ENCODE measurements at regions not wholly inside any gene's neighbourhood (a gene's known extent, or its start where the extent isn't known, plus 50 kb on each side); places are given as distances from the start of the nearest gene placed in this dataset.

GRCh38 chr3:139118835-139119234, 74.1 kb upstream of the PRR23C start:
- no TSS peak for BruUV-seq (replicated peaks)
- H3K9me3 ChIP-seq (ENCODE audit: control insufficient read depth, insufficient read depth, low read depth, low read length) = no peaks in the 10 kb centered on the region
- no peaks in the 10 kb centered on the region for H3K27me3 ChIP-seq (ENCODE audit: control insufficient read depth, insufficient read depth, low read length)
- DNase-seq (ENCODE audit: low read depth, low spot score) (no peak), ATAC-seq (no peak)
- intact Hi-C loops (cut with micrococcal nuclease; ENCODE audit: unreplicated experiment) = no loop called here
- CTCF ChIA-PET = no interaction called here
- in situ Hi-C loops (cut with HindIII; ENCODE audit: low pct_unique_long_range_greater_than_20kb, low sequenced_read_pairs) = no loop called here
- no peak for TF ChIP-seq POLR2AphosphoS5 (IDR thresholded peaks at IDR 0.05; ENCODE audit: low read depth, low read length)
- TF ChIP-seq, protein P1, sequence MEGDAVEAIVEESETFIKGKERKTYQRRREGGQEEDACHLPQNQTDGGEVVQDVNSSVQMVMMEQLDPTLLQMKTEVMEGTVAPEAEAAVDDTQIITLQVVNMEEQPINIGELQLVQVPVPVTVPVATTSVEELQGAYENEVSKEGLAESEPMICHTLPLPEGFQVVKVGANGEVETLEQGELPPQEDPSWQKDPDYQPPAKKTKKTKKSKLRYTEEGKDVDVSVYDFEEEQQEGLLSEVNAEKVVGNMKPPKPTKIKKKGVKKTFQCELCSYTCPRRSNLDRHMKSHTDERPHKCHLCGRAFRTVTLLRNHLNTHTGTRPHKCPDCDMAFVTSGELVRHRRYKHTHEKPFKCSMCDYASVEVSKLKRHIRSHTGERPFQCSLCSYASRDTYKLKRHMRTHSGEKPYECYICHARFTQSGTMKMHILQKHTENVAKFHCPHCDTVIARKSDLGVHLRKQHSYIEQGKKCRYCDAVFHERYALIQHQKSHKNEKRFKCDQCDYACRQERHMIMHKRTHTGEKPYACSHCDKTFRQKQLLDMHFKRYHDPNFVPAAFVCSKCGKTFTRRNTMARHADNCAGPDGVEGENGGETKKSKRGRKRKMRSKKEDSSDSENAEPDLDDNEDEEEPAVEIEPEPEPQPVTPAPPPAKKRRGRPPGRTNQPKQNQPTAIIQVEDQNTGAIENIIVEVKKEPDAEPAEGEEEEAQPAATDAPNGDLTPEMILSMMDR (IDR thresholded peaks at IDR 0.05) = no peak
- no peak for TF ChIP-seq TCF7L2 (IDR thresholded peaks at IDR 0.05; ENCODE audit: low read depth, low read length)
- POLR2A ChIA-PET = no interaction called here
- H3K4me1 ChIP-seq (ENCODE audit: control insufficient read depth, insufficient read depth, low read length) = peaks cover 30% of the 10 kb centered on the region
- H3K27ac ChIP-seq (ENCODE audit: low read length) = peak overlapping the region; percentile 82; the same call in 1 of the 2 replicates
- H3K36me3 ChIP-seq (ENCODE audit: control insufficient read depth, insufficient read depth, low read length) = no peaks in the 10 kb centered on the region
- no peak overlapping the region for H3K4me3 ChIP-seq (ENCODE audit: low read depth in 2 of 2, low read length in 2 of 2)

DNA sequence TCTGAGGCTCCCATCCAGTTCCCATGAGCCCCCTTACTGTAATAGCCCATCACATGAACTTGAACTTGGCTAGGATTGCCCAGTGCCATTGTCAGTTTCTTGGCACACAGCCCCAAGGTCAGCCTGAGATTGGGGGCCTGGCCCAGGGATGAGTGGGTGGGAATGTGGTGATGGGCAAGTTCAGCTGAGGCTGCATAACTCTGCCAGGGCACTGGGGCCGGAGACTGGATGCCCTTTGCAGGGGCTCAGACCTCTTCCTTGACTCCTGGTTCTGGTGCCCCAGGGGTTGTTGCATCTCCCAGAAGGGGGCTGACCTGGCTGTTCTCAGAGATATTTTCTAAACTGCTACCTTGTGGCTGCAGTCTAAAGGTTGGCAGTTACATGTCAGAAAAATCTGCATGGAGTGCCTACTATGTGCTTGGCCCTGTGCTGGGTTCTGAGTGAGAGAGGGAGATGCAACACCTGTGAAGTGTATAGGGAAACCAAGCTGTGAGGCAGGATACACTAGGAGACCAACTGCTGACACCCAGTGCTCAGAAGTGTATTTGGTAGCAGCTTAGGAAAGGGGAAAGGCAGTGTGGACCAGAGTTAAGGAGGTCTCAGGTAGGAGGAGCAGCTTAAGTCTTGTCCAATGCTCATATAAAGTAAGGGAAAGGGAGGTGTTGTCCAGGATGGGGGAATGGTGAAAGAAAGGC, 74.8 kb upstream of the PRR23C start:
- TF ChIP-seq SIN3A (IDR thresholded peaks at IDR 0.05; ENCODE audit: borderline replicate concordance, insufficient read depth, low read depth, low read length) (no peak), TCF7L2 (IDR thresholded peaks at IDR 0.05; ENCODE audit: low read depth, low read length) (no peak), POLR2AphosphoS5 (IDR thresholded peaks at IDR 0.05; ENCODE audit: low read depth, low read length) (no peak), REST (IDR thresholded peaks at IDR 0.05; ENCODE audit: insufficient read depth in 1 of 2, low read depth in 2 of 2, low read length in 1 of 2) (no peak)
- TF ChIP-seq, protein P1 (IDR thresholded peaks at IDR 0.05) = no peak
- in situ Hi-C loops (cut with HindIII; ENCODE audit: low pct_unique_long_range_greater_than_20kb, low sequenced_read_pairs) = no loop called here
- no TSS peak for BruUV-seq (replicated peaks)

More for the DNA sequence above, 74.8 kb upstream of the PRR23C start:
- peaks cover 28% of the 10 kb centered on the region for H3K4me1 ChIP-seq (ENCODE audit: control insufficient read depth, insufficient read depth, low read length)
- ATAC-seq (no peak), DNase-seq (ENCODE audit: low read depth, low spot score) (no peak)
- POLR2A ChIA-PET = no interaction called here
- intact Hi-C loops (cut with micrococcal nuclease; ENCODE audit: unreplicated experiment) = no loop called here
- H3K27ac ChIP-seq (ENCODE audit: low read length) = no peak overlapping the region
- H3K4me3 ChIP-seq (ENCODE audit: low read depth in 2 of 2, low read length in 2 of 2) = no peak overlapping the region
- no peaks in the 10 kb centered on the region for H3K27me3 ChIP-seq (ENCODE audit: control insufficient read depth, insufficient read depth, low read length)
- H3K36me3 ChIP-seq (ENCODE audit: control insufficient read depth, insufficient read depth, low read length) = no peaks in the 10 kb centered on the region
- no peaks in the 10 kb centered on the region for H3K9me3 ChIP-seq (ENCODE audit: control insufficient read depth, insufficient read depth, low read depth, low read length)
- CTCF ChIA-PET = no interaction called here

Measured in Panc1 (cell line).